ENCODE measurements at regions not wholly inside any gene's neighbourhood (a gene's known extent, or its start where the extent isn't known, plus 50 kb on each side); places are given as distances from the start of the nearest gene placed in this dataset.

DNA sequence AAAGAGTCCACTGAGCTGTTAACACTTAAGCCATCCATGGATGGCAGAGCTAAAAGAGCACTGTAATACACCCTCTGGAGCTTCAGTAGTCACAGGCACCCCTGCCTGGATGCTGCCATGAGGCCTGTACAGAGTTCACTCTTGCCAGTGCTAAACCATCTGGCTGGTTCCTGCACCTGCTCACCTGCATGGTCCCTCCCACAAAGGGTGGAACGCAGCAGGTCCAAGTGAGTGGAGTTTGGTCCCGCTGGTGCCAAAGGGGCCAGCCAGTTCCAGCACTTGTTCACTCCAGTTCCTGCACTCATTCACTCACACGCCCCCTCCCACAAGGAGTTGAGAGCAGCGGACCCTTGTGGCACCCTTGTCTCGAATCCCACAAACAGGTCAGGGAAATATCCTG is 503.5 kb downstream of the HACE1 start:
- DNase-seq (ENCODE audit: low read depth, low spot score) = no peak
- TF ChIP-seq, protein P1, sequence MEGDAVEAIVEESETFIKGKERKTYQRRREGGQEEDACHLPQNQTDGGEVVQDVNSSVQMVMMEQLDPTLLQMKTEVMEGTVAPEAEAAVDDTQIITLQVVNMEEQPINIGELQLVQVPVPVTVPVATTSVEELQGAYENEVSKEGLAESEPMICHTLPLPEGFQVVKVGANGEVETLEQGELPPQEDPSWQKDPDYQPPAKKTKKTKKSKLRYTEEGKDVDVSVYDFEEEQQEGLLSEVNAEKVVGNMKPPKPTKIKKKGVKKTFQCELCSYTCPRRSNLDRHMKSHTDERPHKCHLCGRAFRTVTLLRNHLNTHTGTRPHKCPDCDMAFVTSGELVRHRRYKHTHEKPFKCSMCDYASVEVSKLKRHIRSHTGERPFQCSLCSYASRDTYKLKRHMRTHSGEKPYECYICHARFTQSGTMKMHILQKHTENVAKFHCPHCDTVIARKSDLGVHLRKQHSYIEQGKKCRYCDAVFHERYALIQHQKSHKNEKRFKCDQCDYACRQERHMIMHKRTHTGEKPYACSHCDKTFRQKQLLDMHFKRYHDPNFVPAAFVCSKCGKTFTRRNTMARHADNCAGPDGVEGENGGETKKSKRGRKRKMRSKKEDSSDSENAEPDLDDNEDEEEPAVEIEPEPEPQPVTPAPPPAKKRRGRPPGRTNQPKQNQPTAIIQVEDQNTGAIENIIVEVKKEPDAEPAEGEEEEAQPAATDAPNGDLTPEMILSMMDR (IDR thresholded peaks at IDR 0.05; ENCODE audit: insufficient read depth, low read length, missing control alignments) = no peak
- POLR2A ChIA-PET = no interaction called here
- H3K4me3 ChIP-seq (ENCODE audit: low read depth, low read length) = no peak overlapping the region
- CTCF ChIA-PET = no interaction called here

DNA sequence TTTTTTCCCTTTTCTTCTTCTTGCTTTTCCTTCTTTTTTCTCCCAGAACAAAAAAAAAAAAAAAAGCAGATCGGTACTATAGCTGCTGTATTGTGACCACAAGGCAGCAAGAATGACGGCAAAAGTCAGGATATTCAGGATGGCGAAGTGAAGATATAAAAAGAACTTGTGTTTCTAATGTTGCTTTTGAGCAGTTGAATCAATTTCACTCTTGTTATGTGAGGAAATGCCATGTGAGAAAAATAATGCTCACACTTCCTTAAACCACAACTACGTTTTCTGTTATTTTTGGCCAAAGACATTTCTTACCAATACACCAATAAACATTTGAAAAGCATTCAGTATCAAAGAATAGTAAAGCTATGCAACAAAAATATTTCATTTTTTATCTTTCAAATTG is 510.5 kb downstream of the HACE1 start:
- POLR2A ChIA-PET = no interaction called here
- no peak for DNase-seq (ENCODE audit: low read depth, low spot score)

DNA sequence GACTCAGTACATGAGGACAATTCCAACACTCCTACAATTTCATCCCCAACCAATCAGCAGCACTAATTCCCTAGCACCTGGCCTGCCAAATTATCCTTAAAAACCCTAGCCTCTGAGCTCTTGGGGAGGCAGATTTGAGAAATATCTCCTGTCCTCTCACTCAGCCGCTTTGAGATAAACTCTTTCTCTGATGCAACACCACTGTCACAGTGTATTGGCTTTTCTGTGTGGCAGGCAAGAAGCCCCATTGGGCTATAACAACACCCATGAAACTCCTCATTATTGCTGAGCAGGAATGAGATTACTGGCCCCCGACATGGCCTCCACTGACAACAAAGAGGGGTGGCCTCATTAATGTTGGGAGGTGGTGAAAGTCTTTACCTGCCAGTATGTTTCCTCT is 515.5 kb downstream of the HACE1 start:
- no peak for DNase-seq (ENCODE audit: low read depth, low spot score)
- TF ChIP-seq, protein P1 (IDR thresholded peaks at IDR 0.05; ENCODE audit: insufficient read depth, low read length, missing control alignments) = no peak
- ChIA-PET CTCF (no interaction called here), POLR2A (no interaction called here)
- no peak overlapping the region for H3K4me3 ChIP-seq (ENCODE audit: low read depth, low read length)

More for the DNA sequence above, 510.5 kb downstream of the HACE1 start:
- no peak overlapping the region for H3K4me3 ChIP-seq (ENCODE audit: low read depth, low read length)
- TF ChIP-seq, protein P1 (IDR thresholded peaks at IDR 0.05; ENCODE audit: insufficient read depth, low read length, missing control alignments) = no peak
- CTCF ChIA-PET = no interaction called here

DNA sequence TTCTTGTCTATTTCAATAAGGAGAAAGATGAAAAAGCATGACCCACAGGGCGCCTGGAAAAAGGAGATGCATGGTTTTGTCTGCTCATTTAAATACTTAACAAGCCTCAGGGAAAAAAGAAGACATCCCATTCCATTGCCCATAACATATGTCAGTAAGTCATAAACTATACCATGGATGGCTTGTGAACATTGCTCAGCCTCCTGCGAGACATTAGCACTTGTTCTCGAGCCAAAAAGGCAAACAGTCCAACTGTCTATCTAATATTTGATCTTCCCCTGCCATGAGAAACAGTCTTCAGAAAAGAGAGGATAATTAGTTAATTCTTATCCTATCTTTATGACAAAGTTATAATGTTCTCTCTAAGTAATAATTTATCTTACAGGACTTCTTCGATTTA is 527.4 kb downstream of the HACE1 start:
- DNase-seq (ENCODE audit: low read depth, low spot score) = no peak
- TF ChIP-seq, protein P1 (IDR thresholded peaks at IDR 0.05; ENCODE audit: insufficient read depth, low read length, missing control alignments) = no peak
- POLR2A ChIA-PET = no interaction called here
- no peak overlapping the region for H3K4me3 ChIP-seq (ENCODE audit: low read depth, low read length)
- CTCF ChIA-PET = no interaction called here

DNA sequence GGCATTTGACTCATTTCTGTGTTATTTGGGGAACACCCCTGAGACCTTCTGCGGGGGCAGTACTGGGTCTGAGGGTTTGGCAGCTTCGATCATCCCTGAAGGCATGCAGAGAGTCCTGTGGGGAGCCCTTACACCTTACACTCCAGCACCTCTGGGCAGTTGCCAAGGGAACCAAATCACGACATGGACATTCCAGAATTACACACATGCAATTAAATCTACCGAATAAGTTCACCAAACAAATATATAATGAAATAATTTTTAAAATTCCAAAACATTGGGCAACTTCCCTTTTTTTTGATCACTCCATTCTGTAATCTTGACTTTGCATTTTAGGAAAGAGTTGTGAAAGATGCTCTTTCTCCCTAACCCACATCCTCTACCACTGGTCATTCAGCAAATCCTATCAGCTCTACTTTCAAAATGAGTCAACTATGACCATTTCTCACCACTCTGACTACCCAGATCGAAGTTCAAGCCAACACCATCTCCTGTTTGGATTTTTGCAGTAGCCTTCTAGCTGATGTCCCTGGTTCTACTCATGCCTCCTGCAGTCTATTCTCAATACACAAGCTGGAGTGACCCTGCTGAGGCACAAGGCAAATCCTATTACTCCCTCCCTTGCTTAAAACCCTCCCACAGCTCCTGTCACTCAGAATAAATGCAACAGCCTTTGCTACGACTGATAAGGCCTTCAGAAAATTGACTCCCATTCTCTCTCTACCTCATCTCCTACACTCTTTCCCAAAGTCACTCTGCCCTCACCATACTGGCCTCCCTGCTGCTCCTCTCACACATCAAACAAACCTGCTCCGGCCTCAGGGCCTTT is 533.3 kb downstream of the HACE1 start:
- DNase-seq (ENCODE audit: low read depth, low spot score) = no peak
- TF ChIP-seq, protein P1 (IDR thresholded peaks at IDR 0.05; ENCODE audit: insufficient read depth, low read length, missing control alignments) = no peak
- H3K4me3 ChIP-seq (ENCODE audit: low read depth, low read length) = no peak overlapping the region
- POLR2A ChIA-PET = no interaction called here
- CTCF ChIA-PET = interaction anchor here (0.6 to 2.1 kb wide), 4 partner anchors 9 to 199 kb away, joined by 3 to 5 read pairs (median 4); no protein-coding TSS in a partner anchor

DNA sequence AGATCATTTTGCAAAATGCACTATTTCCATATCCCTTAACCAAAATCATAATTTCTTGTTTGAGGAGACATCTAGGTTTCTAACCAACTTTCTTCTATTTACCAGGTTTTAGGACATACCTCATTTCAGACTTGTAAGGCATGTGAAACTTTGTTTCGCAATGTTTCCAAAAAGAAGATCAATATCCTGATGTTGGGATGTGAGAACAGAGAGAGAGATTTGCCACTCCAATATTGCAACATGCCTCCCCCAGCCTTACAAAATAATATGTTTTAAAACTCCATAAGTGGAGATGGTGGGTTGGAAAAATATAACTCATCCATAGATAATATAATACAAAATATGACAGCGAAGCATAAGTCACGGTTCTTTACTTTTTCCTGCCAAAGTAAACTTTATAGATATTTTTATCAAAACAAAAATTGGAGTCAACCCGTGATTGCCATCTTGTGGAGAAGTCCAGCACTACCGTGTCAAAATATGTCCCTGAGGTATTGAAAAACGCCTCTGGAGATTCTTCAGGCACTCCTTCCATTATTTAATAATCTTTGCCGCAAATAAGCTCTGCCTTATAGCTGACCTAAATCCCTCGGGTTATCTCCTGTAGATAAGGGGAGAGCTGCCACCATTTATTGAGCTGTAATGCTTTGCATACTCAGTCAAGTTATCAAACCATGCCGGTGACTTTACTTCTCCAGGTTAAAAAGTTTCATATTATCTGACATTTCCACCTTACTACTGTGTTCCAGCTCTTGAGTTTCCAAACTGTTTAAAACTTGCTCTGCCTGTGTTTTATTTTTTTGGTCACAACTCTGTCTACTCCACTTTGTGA is 534.2 kb downstream of the HACE1 start:
- no peak overlapping the region for H3K4me3 ChIP-seq (ENCODE audit: low read depth, low read length)
- CTCF ChIA-PET = interaction anchor here (0.6 to 2.1 kb wide), 5 partner anchors 10 to 200 kb away, joined by 3 to 5 read pairs (median 4); no protein-coding TSS in a partner anchor
- POLR2A ChIA-PET = no interaction called here
- TF ChIP-seq, protein P1 (IDR thresholded peaks at IDR 0.05; ENCODE audit: insufficient read depth, low read length, missing control alignments) = peak; percentile 33
- no peak for DNase-seq (ENCODE audit: low read depth, low spot score)
